SK-N-SH (cell line): ENCODE measurements at regions not wholly inside any gene's neighbourhood (a gene's known extent, or its start where the extent isn't known, plus 50 kb on each side); places are given as distances from the start of the nearest gene placed in this dataset.

Source experiments
- ELF1 ChIP-seq: IDR thresholded peaks from 2 replicates; pipeline ENCODE4 v1.4.0; 2012
- FOXM1 ChIP-seq: IDR thresholded peaks from 2 replicates; pipeline ENCODE4 v1.4.0; 2012; ENCODE audit warnings: low read depth, mild to moderate bottlenecking
- MXI1 ChIP-seq: IDR thresholded peaks from 2 replicates; pipeline ENCODE4 v1.6.1; 2012; ENCODE audit warnings: mild to moderate bottlenecking, low read depth, low read length, improper control_type of control experiment
- NRF1 ChIP-seq: IDR thresholded peaks from 2 replicates; pipeline ENCODE4 v1.6.1; 2012; ENCODE audit warnings: low read depth, mild to moderate bottlenecking, low read length
- TAF1 ChIP-seq: IDR thresholded peaks from 2 replicates; pipeline ENCODE4 v1.6.1; 2012; ENCODE audit warnings: low read depth, mild to moderate bottlenecking, low read length, moderate library complexity, borderline replicate concordance
- TF ChIP-seq, protein P1 (sequence below): fragments of 200-600 bp; sonication (generic); IDR thresholded peaks from 2 replicates; pipeline ENCODE4 v1.6.1; 2017; ENCODE audit warnings: antibody characterized with exemption, mild to moderate bottlenecking, moderate library complexity
- TF ChIP-seq, protein P2 (sequence below): IDR thresholded peaks from 2 replicates; pipeline ENCODE4 v1.4.0; 2012; ENCODE audit warnings: low read depth, borderline replicate concordance

DNA sequence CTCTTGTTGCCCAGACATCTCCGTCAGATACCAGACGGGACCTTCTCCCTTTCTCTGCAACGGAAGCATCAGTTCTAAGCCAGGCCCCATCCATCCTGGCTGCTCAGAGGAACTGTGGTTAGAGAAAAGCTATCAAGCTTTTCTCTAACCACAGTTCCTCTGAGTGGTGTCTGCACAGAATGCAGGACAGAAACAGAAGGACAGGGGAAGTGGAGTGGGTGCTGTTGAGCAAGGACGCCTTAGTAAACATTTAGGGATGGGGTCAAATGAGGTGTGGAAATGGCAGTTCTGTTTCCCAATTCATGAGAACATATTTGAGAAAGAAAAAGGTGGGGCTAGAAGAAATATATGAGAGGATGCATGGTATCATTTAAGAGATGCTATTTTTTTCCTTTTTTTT is 283.8 kb downstream of the CRLF2 start:
- TF ChIP-seq NRF1 (no peak), TAF1 (no peak), MXI1 (no peak), FOXM1 (no peak), ELF1 (no peak)
- TF ChIP-seq, protein P1, sequence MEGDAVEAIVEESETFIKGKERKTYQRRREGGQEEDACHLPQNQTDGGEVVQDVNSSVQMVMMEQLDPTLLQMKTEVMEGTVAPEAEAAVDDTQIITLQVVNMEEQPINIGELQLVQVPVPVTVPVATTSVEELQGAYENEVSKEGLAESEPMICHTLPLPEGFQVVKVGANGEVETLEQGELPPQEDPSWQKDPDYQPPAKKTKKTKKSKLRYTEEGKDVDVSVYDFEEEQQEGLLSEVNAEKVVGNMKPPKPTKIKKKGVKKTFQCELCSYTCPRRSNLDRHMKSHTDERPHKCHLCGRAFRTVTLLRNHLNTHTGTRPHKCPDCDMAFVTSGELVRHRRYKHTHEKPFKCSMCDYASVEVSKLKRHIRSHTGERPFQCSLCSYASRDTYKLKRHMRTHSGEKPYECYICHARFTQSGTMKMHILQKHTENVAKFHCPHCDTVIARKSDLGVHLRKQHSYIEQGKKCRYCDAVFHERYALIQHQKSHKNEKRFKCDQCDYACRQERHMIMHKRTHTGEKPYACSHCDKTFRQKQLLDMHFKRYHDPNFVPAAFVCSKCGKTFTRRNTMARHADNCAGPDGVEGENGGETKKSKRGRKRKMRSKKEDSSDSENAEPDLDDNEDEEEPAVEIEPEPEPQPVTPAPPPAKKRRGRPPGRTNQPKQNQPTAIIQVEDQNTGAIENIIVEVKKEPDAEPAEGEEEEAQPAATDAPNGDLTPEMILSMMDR: no peak
- TF ChIP-seq, protein P2, sequence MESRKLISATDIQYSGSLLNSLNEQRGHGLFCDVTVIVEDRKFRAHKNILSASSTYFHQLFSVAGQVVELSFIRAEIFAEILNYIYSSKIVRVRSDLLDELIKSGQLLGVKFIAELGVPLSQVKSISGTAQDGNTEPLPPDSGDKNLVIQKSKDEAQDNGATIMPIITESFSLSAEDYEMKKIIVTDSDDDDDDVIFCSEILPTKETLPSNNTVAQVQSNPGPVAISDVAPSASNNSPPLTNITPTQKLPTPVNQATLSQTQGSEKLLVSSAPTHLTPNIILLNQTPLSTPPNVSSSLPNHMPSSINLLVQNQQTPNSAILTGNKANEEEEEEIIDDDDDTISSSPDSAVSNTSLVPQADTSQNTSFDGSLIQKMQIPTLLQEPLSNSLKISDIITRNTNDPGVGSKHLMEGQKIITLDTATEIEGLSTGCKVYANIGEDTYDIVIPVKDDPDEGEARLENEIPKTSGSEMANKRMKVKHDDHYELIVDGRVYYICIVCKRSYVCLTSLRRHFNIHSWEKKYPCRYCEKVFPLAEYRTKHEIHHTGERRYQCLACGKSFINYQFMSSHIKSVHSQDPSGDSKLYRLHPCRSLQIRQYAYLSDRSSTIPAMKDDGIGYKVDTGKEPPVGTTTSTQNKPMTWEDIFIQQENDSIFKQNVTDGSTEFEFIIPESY: no peak
